ENCODE measurements at regions not wholly inside any gene's neighbourhood (a gene's known extent, or its start where the extent isn't known, plus 50 kb on each side); places are given as distances from the start of the nearest gene placed in this dataset.

DNA sequence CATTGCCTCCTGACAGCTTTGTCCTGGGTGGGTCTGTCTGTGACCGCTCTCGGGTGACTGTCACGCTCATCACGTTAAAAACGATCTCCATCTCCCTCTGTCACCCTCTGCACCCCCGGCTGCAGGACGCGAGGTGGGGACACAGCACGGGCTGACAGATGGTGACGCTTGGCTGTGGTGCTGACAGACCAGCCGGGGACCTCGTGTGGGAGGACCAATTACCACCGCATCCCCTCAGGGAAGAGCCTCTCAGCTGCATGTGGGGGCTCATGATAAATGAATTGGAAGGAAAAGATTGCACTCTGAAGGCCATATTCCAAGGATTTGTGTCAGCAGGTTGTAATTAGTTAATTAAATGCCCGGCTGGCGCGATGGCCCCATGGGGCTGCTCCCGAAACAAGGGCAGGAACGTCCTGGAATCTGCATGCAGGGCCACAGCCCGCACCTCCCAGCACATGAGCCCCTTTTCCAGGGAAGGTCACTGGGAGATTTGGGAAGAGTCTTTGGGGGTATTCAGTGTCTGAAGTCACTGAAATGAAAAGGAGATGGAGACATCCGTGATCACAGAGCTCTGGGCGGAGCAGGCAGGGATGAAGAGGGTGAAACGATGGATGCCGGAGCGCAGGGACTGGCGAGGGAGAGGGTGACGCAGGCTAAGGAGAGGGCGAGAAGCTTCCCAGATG, 87.1 kb downstream of the ERMARD start:
- DNase-seq, result no peak

DNA sequence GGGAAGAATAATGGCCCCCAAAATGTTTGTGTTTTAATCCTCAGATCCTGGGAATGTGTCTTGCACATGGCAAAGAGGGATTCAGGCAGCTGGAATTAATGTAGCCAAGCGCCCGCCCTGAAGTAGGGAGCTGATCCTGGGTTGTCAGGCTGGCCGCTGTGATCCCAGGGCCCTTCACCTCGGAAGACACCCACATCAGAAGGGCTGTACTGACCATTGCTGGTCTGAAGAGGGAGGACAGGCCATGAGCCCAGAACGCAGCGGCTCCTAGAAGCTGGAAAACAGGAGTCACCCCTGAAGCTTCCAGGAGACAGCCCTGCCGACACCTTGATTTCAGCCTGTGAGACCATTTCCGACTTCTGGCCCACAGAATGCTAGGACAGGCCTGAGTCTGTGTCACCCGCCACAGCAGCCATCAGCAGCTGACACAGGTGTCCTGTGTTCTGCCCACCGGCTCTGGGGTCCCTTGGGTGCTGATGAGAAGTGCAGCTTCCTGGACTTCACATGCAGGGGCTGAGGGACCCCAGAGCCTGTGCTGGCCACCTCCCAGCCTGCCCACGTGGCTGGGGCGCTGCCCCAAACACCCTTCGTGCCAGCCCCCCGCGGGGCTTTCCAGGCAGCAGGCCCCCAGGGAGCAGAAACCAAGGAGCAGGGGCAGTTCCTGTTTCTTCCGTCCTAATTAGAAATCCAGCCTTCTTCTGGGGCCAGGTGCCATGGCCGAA, 86.3 kb downstream of the ERMARD start:
- DNase-seq, result no peak

DNA sequence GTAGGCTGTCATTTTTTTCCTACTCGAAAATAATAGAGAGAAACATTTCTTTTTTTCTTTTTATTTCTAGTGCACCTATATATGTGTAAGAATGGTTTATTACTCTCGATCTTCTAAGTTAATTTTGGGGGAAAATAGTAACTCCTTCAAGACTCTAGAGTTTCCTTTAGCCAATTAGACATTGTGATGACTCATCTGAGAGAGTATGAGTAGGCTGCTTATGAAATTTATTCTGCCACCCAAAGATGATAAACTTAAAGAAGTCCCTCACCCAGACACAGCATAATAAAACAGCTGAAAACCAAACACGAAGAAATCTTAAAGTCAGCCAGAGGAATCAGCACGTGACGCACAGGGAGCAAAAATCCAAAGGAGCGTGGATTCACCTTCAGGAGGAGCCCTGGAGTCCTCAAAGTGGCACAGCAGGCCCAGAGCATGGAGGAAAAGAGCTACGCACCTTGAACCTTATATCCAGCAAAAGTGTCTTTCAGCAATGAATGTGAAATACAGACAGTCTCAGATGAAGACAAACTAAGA, 81.9 kb downstream of the ERMARD start:
- DNase-seq, result no peak

DNA sequence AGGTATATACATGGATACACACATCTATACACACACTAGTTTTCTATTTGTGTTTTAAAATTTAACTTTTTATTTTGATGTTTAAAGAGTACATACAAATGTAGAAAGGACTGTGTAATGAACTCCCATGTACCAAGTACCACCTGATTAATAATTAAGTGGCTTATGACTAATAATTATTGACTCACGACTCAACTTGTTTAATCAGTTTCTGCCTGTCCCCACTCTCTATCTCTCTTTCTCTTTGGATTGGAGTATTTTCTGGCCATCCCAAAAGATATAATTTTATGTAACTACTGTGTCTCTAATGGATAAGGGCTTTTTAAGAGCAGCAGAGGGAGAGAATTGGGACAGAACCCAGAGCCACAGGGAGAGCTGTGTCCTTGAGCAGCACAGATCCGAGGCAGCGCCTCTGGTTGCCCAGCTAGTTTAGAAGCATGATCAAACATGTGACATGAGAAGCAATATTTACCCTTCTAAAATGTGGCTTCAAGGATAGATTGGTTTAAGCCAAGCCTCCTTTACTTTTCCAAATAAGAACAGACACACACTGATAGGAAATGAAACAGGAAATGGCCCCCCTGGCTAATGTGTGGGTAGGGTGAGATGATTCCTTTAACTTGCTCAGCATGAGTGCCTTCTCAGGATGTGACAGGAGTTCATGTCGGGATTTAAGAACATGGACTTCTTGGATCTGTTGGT, 81.0 kb downstream of the ERMARD start:
- DNase-seq, result no peak

DNA sequence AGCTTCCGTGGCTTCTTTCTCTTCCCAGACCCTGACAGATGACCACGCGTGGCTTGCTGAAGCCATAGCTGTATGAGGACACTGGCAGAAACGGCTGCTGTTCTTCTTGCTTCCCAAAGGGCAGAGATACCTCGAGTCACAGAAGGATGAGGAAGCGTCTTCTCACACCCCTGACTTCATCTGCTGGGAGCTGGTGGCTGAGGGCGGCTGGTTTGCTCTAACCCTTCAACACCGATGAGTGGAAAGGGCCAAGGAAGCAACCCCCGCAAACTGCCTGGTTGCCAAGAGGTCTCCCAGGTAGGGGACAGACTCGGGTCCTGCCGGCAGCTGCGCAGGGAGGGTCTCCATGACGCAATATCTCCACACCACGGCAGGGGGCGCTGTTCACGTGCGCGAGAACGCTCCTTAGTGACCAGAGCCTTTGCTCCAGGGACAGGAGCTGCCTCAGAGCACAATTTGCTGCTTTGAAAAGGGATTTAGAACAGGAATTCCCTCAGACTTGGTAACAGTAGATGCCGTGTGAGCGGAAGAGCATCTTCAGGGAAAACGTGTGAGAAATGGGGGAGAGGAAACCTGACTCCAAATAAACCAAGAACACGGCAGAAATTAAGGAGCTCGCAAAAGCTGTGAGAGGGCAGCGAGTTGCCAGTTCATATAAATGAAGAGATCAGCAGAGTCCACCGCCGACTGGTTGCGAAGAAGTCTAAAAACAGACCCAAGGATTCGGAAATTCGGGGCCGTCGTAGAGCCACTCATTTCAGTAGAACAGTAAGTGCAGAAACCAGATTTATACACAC, 80.2 kb downstream of the ERMARD start:
- peak; percentile 61 for DNase-seq

All from activated T-cell treated with anti-CD3 and anti-CD28 coated beads for 4 hours (primary cell).